ENCODE measurements at regions not wholly inside any gene's neighbourhood (a gene's known extent, or its start where the extent isn't known, plus 50 kb on each side); places are given as distances from the start of the nearest gene placed in this dataset.

GRCh38 chr10:29169021-29169420 is 119.8 kb upstream of the LYZL1 start:
- Histone ChIP-seq H3K9me3 (ENCODE audit: low read length) (no peaks in the 10 kb centered on the region), H3K27me3 (ENCODE audit: insufficient read depth, low read length) (no peaks in the 10 kb centered on the region), H3K4me2 (ENCODE audit: low read length) (no peak overlapping the region), H3K79me2 (ENCODE audit: insufficient read depth, low read length) (no peaks in the 10 kb centered on the region), H3F3A (ENCODE audit: insufficient read depth, low read length) (no peaks in the 10 kb centered on the region), H3K4me1 (ENCODE audit: insufficient read depth, low read length, severe bottlenecking) (no peaks in the 10 kb centered on the region), H3K36me3 (ENCODE audit: insufficient read depth, low read length) (no peaks in the 10 kb centered on the region), H2AFZ (ENCODE audit: low read length) (no peak overlapping the region), H4K20me1 (ENCODE audit: insufficient read depth, low read length) (no peaks in the 10 kb centered on the region), H3K4me3 (ENCODE audit: low read depth, low read length, poor library complexity, severe bottlenecking) (no peak overlapping the region), H3K27ac (ENCODE audit: low read depth, low read length, poor library complexity, severe bottlenecking) (no peak overlapping the region), H3K9me2 (ENCODE audit: low read depth, low read length) (no peaks in the 10 kb centered on the region), H3K9ac (ENCODE audit: low read length) (no peak overlapping the region)
- TF ChIP-seq CTCF (IDR thresholded peaks at IDR 0.05; ENCODE audit: low read length) (no peak), EZH2 (IDR thresholded peaks at IDR 0.05; ENCODE audit: borderline replicate concordance, low read length) (no peak)

GRCh38 chr10:29171717-29172116 is 117.2 kb upstream of the LYZL1 start:
- Histone ChIP-seq H3K9ac (ENCODE audit: low read length) (no peak overlapping the region), H3K27ac (ENCODE audit: low read depth, low read length, poor library complexity, severe bottlenecking) (no peak overlapping the region), H3K4me1 (ENCODE audit: insufficient read depth, low read length, severe bottlenecking) (no peaks in the 10 kb centered on the region), H3K4me2 (ENCODE audit: low read length) (no peak overlapping the region), H4K20me1 (ENCODE audit: insufficient read depth, low read length) (no peaks in the 10 kb centered on the region), H3K27me3 (ENCODE audit: insufficient read depth, low read length) (no peaks in the 10 kb centered on the region), H3K9me2 (ENCODE audit: low read depth, low read length) (no peaks in the 10 kb centered on the region), H2AFZ (ENCODE audit: low read length) (no peak overlapping the region), H3K79me2 (ENCODE audit: insufficient read depth, low read length) (no peaks in the 10 kb centered on the region), H3K9me3 (ENCODE audit: low read length) (no peaks in the 10 kb centered on the region), H3K4me3 (ENCODE audit: low read depth, low read length, poor library complexity, severe bottlenecking) (no peak overlapping the region), H3K36me3 (ENCODE audit: insufficient read depth, low read length) (no peaks in the 10 kb centered on the region), H3F3A (ENCODE audit: insufficient read depth, low read length) (no peaks in the 10 kb centered on the region)
- no peak for TF ChIP-seq EZH2 (IDR thresholded peaks at IDR 0.05; ENCODE audit: borderline replicate concordance, low read length)

- Histone ChIP-seq H3K79me2 (ENCODE audit: insufficient read depth, low read length) (no peaks in the 10 kb centered on the region), H3K27ac (ENCODE audit: low read depth, low read length, poor library complexity, severe bottlenecking) (no peak overlapping the region), H3K36me3 (ENCODE audit: insufficient read depth, low read length) (no peaks in the 10 kb centered on the region), H3K4me1 (ENCODE audit: insufficient read depth, low read length, severe bottlenecking) (no peaks in the 10 kb centered on the region), H4K20me1 (ENCODE audit: insufficient read depth, low read length) (no peaks in the 10 kb centered on the region), H2AFZ (ENCODE audit: low read length) (no peak overlapping the region), H3F3A (ENCODE audit: insufficient read depth, low read length) (no peaks in the 10 kb centered on the region), H3K9me3 (ENCODE audit: low read length) (no peaks in the 10 kb centered on the region), H3K9ac (ENCODE audit: low read length) (no peak overlapping the region), H3K4me3 (ENCODE audit: low read depth, low read length, poor library complexity, severe bottlenecking) (no peak overlapping the region), H3K9me2 (ENCODE audit: low read depth, low read length) (no peaks in the 10 kb centered on the region), H3K4me2 (ENCODE audit: low read length) (no peak overlapping the region), H3K27me3 (ENCODE audit: insufficient read depth, low read length) (no peaks in the 10 kb centered on the region)
- TF ChIP-seq CTCF (IDR thresholded peaks at IDR 0.05; ENCODE audit: low read length) (no peak), EZH2 (IDR thresholded peaks at IDR 0.05; ENCODE audit: borderline replicate concordance, low read length) (no peak)
These were observed 114.5 kb upstream of the LYZL1 start for GRCh38 chr10:29174389-29174788.

Measured in OCI-LY1 (cell line).